PC-3 (cell line): ENCODE measurements at regions not wholly inside any gene's neighbourhood (a gene's known extent, or its start where the extent isn't known, plus 50 kb on each side); places are given as distances from the start of the nearest gene placed in this dataset.

ENCODE experiments used
- ATAC-seq: fragments of 200-7000 bp; cut with Tn5 transposase; 2 replicates; pipeline ENCODE4 v1.9.1; 2020; ENCODE audit warnings: mild to moderate bottlenecking, moderate library complexity
- BruUV-seq: library from RNA; stranded (reverse); fragments of 400-500 nt; replicated peaks from 2 replicates; lab custom pipeline; 2021; lab: Mats Ljungman, UMichigan
- CTCF ChIA-PET: fragments of 300-600 bp; sonication (Branson Sonifier 250); formaldehyde crosslinking; loops from one replicate; lab custom pipeline; 2022; ENCODE audit warnings: antibody characterized with exemption; lab: Charles Lee
- POLR2A ChIA-PET: fragments of 300-600 bp; sonication (Branson Sonifier 250); formaldehyde crosslinking; loops from one replicate; lab custom pipeline; 2022; ENCODE audit warnings: antibody characterized with exemption; ENCODE audit not compliant: unreplicated experiment; lab: Charles Lee
- DNase-seq: peaks from one replicate; pipeline ENCODE4 v3.0.0-alpha.2; 2015
- H2AFZ ChIP-seq: fragments of 300-600 bp; sonication (generic); 2 replicates; pipeline ENCODE4 v1.6.0; 2016; ENCODE audit warnings: antibody characterized with exemption, low read length
- H3F3A ChIP-seq: fragments of 300-600 bp; sonication (generic); one replicate; pipeline ENCODE4 v1.6.0; 2017; ENCODE audit warnings: antibody characterized with exemption, low read length, control low read depth, mild to moderate bottlenecking; ENCODE audit not compliant: unreplicated experiment
- H3K27ac ChIP-seq: fragments of 300-600 bp; sonication (generic); 2 replicates; pipeline ENCODE4 v1.5.1; 2016; ENCODE audit warnings: mild to moderate bottlenecking, low read length
- H3K27me3 ChIP-seq: fragments of 300-600 bp; sonication (generic); 2 replicates; pipeline ENCODE4 v1.6.1; 2016; ENCODE audit warnings: low read length, mixed read lengths
- H3K36me3 ChIP-seq: fragments of 300-600 bp; sonication (generic); 2 replicates; pipeline ENCODE4 v1.6.1; 2016; ENCODE audit warnings: low read depth, mixed run types, low read length, mixed read lengths
- H3K4me1 ChIP-seq: fragments of 300-600 bp; sonication (generic); 2 replicates; pipeline ENCODE4 v1.5.1; 2016; ENCODE audit warnings: low read length; ENCODE audit not compliant: insufficient read depth
- H3K4me2 ChIP-seq: fragments of 300-600 bp; sonication (generic); 2 replicates; pipeline ENCODE4 v1.6.0; 2016; ENCODE audit warnings: low read length
- H3K4me3 ChIP-seq: fragments of 300-600 bp; sonication (generic); 2 replicates; pipeline ENCODE4 v1.5.1; 2016; ENCODE audit warnings: mild to moderate bottlenecking, low read length, mixed read lengths
- H3K79me2 ChIP-seq: fragments of 300-600 bp; sonication (generic); 2 replicates; pipeline ENCODE4 v1.6.1; 2017; ENCODE audit warnings: low read length, mixed read lengths
- H3K9ac ChIP-seq: fragments of 300-600 bp; sonication (generic); 2 replicates; pipeline ENCODE4 v1.6.0; 2016; ENCODE audit warnings: mild to moderate bottlenecking, low read length
- H3K9me2 ChIP-seq: fragments of 300-600 bp; sonication (generic); replicated peaks from 2 replicates; pipeline ENCODE4 v1.6.1; 2016; ENCODE audit warnings: mixed run types, low read length, mixed read lengths
- H3K9me3 ChIP-seq: fragments of 300-600 bp; sonication (generic); 2 replicates; pipeline ENCODE4 v1.6.1; 2016; ENCODE audit warnings: low read length, mixed read lengths
- H4K20me1 ChIP-seq: fragments of 300-600 bp; sonication (generic); 2 replicates; pipeline ENCODE4 v1.6.1; 2016; ENCODE audit warnings: low read length, mixed read lengths
- EZH2 ChIP-seq: fragments of 300-600 bp; sonication (generic); IDR thresholded peaks from one replicate; pipeline ENCODE4 v1.6.1; 2017; ENCODE audit warnings: antibody characterized with exemption, mild to moderate bottlenecking, low read length; ENCODE audit not compliant: unreplicated experiment
- EZH2phosphoT487 ChIP-seq: fragments of 300-600 bp; sonication (generic); IDR thresholded peaks from 2 replicates; pipeline ENCODE4 v1.6.1; 2018; ENCODE audit warnings: mild to moderate bottlenecking, antibody characterized with exemption, low read length, borderline replicate concordance
- intact Hi-C: fragments of 100-400 bp; cut with micrococcal nuclease; formaldehyde crosslinking; loops from 2 replicates; pipeline ENCODE4 v1.9.0; 2023
- TF ChIP-seq, protein P1 (sequence below): fragments of 300-600 bp; sonication (generic); conservative IDR thresholded peaks from 2 replicates; pipeline ENCODE4 v1.5.1; 2017; ENCODE audit warnings: antibody characterized with exemption, low read depth, mild to moderate bottlenecking, low read length

- intact Hi-C loops: no loop called here
- BruUV-seq: no TSS peak
- Histone ChIP-seq H3K27ac (no peak overlapping the region), H3K79me2 (no peaks in the 10 kb centered on the region), H3K4me1 (no peaks in the 10 kb centered on the region), H2AFZ (no peak overlapping the region), H3F3A (no peaks in the 10 kb centered on the region), H3K4me3 (no peak overlapping the region), H3K27me3 (no peaks in the 10 kb centered on the region), H3K9ac (no peak overlapping the region), H4K20me1 (no peaks in the 10 kb centered on the region), H3K9me2 (no peaks in the 10 kb centered on the region), H3K4me2 (no peak overlapping the region), H3K9me3 (no peaks in the 10 kb centered on the region), H3K36me3 (no peaks in the 10 kb centered on the region)
- DNase-seq: no peak
- ATAC-seq: no peak
- ChIA-PET POLR2A (no interaction called here), CTCF (no interaction called here)
- TF ChIP-seq, protein P1, sequence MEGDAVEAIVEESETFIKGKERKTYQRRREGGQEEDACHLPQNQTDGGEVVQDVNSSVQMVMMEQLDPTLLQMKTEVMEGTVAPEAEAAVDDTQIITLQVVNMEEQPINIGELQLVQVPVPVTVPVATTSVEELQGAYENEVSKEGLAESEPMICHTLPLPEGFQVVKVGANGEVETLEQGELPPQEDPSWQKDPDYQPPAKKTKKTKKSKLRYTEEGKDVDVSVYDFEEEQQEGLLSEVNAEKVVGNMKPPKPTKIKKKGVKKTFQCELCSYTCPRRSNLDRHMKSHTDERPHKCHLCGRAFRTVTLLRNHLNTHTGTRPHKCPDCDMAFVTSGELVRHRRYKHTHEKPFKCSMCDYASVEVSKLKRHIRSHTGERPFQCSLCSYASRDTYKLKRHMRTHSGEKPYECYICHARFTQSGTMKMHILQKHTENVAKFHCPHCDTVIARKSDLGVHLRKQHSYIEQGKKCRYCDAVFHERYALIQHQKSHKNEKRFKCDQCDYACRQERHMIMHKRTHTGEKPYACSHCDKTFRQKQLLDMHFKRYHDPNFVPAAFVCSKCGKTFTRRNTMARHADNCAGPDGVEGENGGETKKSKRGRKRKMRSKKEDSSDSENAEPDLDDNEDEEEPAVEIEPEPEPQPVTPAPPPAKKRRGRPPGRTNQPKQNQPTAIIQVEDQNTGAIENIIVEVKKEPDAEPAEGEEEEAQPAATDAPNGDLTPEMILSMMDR: no peak
- TF ChIP-seq EZH2phosphoT487 (no peak), EZH2 (no peak)
Observed at GRCh38 chr15:39061952-39062464, 497.4 kb upstream of the RASGRP1 start.

GRCh38 chr15:39066677-39067076 lies 502.1 kb upstream of the RASGRP1 start:
- peak; percentile 46 for ATAC-seq
- Histone ChIP-seq H4K20me1 (no peaks in the 10 kb centered on the region), H3K27me3 (no peaks in the 10 kb centered on the region), H2AFZ (no peak overlapping the region), H3F3A (no peaks in the 10 kb centered on the region), H3K9me2 (no peaks in the 10 kb centered on the region), H3K4me3 (no peak overlapping the region), H3K36me3 (no peaks in the 10 kb centered on the region), H3K27ac (no peak overlapping the region), H3K4me2 (no peak overlapping the region), H3K4me1 (no peaks in the 10 kb centered on the region), H3K9me3 (no peaks in the 10 kb centered on the region), H3K79me2 (no peaks in the 10 kb centered on the region), H3K9ac (no peak overlapping the region)
- peak; percentile 15 for DNase-seq
- BruUV-seq: no TSS peak
- TF ChIP-seq EZH2phosphoT487: no peak
- intact Hi-C loops: no loop called here
- ChIA-PET POLR2A (no interaction called here), CTCF (no interaction called here)

DNA sequence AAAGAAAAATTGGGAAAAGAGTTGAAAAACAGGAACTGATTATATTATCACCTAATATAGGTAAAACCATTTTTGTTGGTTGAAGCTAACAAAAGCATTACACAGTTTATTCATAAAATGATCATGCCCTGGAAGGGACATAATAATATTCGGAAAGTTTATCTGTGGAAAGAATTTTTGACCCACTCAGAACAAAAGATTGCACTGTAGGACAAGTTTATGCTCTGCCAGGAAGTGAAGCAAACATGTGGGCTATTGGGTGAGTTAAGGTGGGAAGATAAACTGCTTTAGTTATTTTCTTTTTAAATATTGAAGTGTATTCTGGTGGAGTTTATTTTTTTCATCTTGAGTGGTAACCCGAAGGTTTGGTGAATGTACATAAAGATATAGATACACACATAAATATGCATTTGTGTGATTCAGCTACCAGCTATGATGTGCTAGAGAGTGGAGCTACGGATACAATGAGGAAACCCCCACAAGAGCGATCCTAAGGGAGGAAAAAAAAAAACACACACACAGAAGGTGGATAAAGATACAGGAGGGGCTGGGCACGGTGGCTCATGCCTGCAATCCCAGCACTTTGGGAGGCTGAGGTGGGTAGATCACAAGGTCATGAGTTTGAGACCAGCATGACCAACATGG lies 506.4 kb upstream of the THBS1 start:
- peaks cover 10% of the 10 kb centered on the region for H3K4me1 ChIP-seq
- intact Hi-C loops: no loop called here
- no peaks in the 10 kb centered on the region for H3K79me2 ChIP-seq
- no peaks in the 10 kb centered on the region for H4K20me1 ChIP-seq
- no peaks in the 10 kb centered on the region for H3K9me3 ChIP-seq
- no peaks in the 10 kb centered on the region for H3K27me3 ChIP-seq
- H3K4me3 ChIP-seq: no peak overlapping the region
- ChIA-PET POLR2A (no interaction called here), CTCF (no interaction called here)
- no peak for ATAC-seq
- H3F3A ChIP-seq: no peaks in the 10 kb centered on the region
- H3K36me3 ChIP-seq: no peaks in the 10 kb centered on the region
- H3K9ac ChIP-seq: no peak overlapping the region
- TF ChIP-seq, protein P1: no peak
- TF ChIP-seq EZH2: no peak
- no peak overlapping the region for H2AFZ ChIP-seq
- no peaks in the 10 kb centered on the region for H3K9me2 ChIP-seq
- no peak overlapping the region for H3K4me2 ChIP-seq
- no TSS peak for BruUV-seq
- H3K27ac ChIP-seq: no peak overlapping the region
- DNase-seq: no peak
